ENCODE measurements at regions not wholly inside any gene's neighbourhood (a gene's known extent, or its start where the extent isn't known, plus 50 kb on each side); places are given as distances from the start of the nearest gene placed in this dataset.

GRCh38 chr2:236656166-236656565, 86.5 kb downstream of the ACKR3 start:
- DNase-seq (ENCODE audit: low read depth), result no peak

- DNase-seq (ENCODE audit: low read depth), result no peak
Measured at GRCh38 chr2:236656721-236657120, 87.1 kb downstream of the ACKR3 start.

GRCh38 chr2:236657215-236657614, 87.6 kb downstream of the ACKR3 start:
- DNase-seq (ENCODE audit: low read depth), result no peak

- DNase-seq (ENCODE audit: low read depth), result no peak
Measured at GRCh38 chr2:236657801-236658200, 88.2 kb downstream of the ACKR3 start.

GRCh38 chr2:236658974-236659757, 89.5 kb downstream of the ACKR3 start:
- no peak for DNase-seq (ENCODE audit: low read depth)

GRCh38 chr2:236659758-236660150, 90.1 kb downstream of the ACKR3 start:
- DNase-seq (ENCODE audit: low read depth), result no peak

- no peak for DNase-seq (ENCODE audit: low read depth)
Measured at GRCh38 chr2:236661061-236661761, 91.6 kb downstream of the ACKR3 start.

GRCh38 chr2:236661762-236662110, 92.1 kb downstream of the ACKR3 start:
- DNase-seq (ENCODE audit: low read depth), result no peak

GRCh38 chr2:236662231-236663185, 92.9 kb downstream of the ACKR3 start:
- no peak for DNase-seq (ENCODE audit: low read depth)

- no peak for DNase-seq (ENCODE audit: low read depth)
Measured at GRCh38 chr2:236663287-236664101, 93.9 kb downstream of the ACKR3 start.

GRCh38 chr2:236664136-236664535, 94.5 kb downstream of the ACKR3 start:
- DNase-seq (ENCODE audit: low read depth), result no peak

- no peak for DNase-seq (ENCODE audit: low read depth)
Measured at GRCh38 chr2:236665101-236665500, 95.5 kb downstream of the ACKR3 start.

- DNase-seq (ENCODE audit: low read depth), result no peak
Measured at GRCh38 chr2:236665572-236666118, 96.0 kb downstream of the ACKR3 start.

GRCh38 chr2:236666646-236667204, 97.1 kb downstream of the ACKR3 start:
- DNase-seq (ENCODE audit: low read depth), result no peak

- no peak for DNase-seq (ENCODE audit: low read depth)
Measured at GRCh38 chr2:236667526-236667925, 97.9 kb downstream of the ACKR3 start.

GRCh38 chr2:236668531-236668969, 98.9 kb downstream of the ACKR3 start:
- DNase-seq (ENCODE audit: low read depth), result no peak

- no peak for DNase-seq (ENCODE audit: low read depth)
Measured at GRCh38 chr2:236670235-236670620, 100.6 kb downstream of the ACKR3 start.

- no peak for DNase-seq (ENCODE audit: low read depth)
Measured at GRCh38 chr2:236671896-236672562, 102.4 kb downstream of the ACKR3 start.

GRCh38 chr2:236672606-236673005, 103.0 kb downstream of the ACKR3 start:
- DNase-seq (ENCODE audit: low read depth), result no peak

- no peak for DNase-seq (ENCODE audit: low read depth)
Measured at GRCh38 chr2:236673126-236673822, 103.6 kb downstream of the ACKR3 start.
